Natural killer cell (primary cell): ENCODE measurements at regions not wholly inside any gene's neighbourhood (a gene's known extent, or its start where the extent isn't known, plus 50 kb on each side); places are given as distances from the start of the nearest gene placed in this dataset.

Experiments used
- ATAC-seq, 3 donors: fragments of 150-1000 bp in 2 of 3; fragments of 200-7000 bp in 1 of 3; cut with Tn5 transposase; 1 replicate in 1 of 3; 2 replicates in 2 of 3; pipeline ENCODE4 v1.10.0; 2021; ENCODE audit warnings: mild to moderate bottlenecking in 2 of 3, moderate library complexity in 2 of 3
- DNase-seq, 2 donors: peaks; one replicate each; pipeline versions ENCODE4 v3.0.0 to v3.0.0-alpha.2; 2013 to 2021; ENCODE audit warnings: mixed read lengths in 1 of 2
- H3K27ac ChIP-seq: one replicate; pipeline ENCODE4 v1.5.1; 2013; ENCODE audit warnings: mild to moderate bottlenecking, low read length
- H3K27me3 ChIP-seq: one replicate; pipeline ENCODE4 v1.6.1; 2013; ENCODE audit warnings: low read length; ENCODE audit not compliant: control insufficient read depth, insufficient read depth
- H3K36me3 ChIP-seq: one replicate; pipeline ENCODE4 v1.6.1; 2013; ENCODE audit warnings: low read length; ENCODE audit not compliant: control insufficient read depth, insufficient read depth
- H3K4me1 ChIP-seq: one replicate; pipeline ENCODE4 v1.6.1; 2013; ENCODE audit warnings: low read length; ENCODE audit not compliant: control insufficient read depth, insufficient read depth
- H3K4me3 ChIP-seq: one replicate; pipeline ENCODE4 v1.5.1; 2013; ENCODE audit warnings: low read length
- H3K9me3 ChIP-seq: one replicate; pipeline ENCODE4 v1.6.1; 2013; ENCODE audit warnings: low read length; ENCODE audit not compliant: control insufficient read depth, insufficient read depth
- H3K27ac Mint-ChIP-seq, 2 donors: one replicate each; pipeline ENCODE4 v1.8.0; 2022; ENCODE audit warnings: mild to moderate bottlenecking in 2 of 2, mixed read lengths in 2 of 2, moderate library complexity in 1 of 2
- H3K27me3 Mint-ChIP-seq, 2 donors: one replicate each; pipeline ENCODE4 v1.8.0; 2022; ENCODE audit warnings: low read depth in 2 of 2, mixed read lengths in 2 of 2
- H3K36me3 Mint-ChIP-seq: one replicate; pipeline ENCODE4 v1.8.0; 2022; ENCODE audit warnings: mixed read lengths
- H3K4me1 Mint-ChIP-seq, 2 donors: one replicate each; pipeline ENCODE4 v1.8.0; 2022; ENCODE audit warnings: mixed read lengths in 2 of 2
- H3K4me3 Mint-ChIP-seq: one replicate; pipeline ENCODE4 v1.8.0; 2022; ENCODE audit warnings: mild to moderate bottlenecking, moderate library complexity, mixed read lengths
- H3K9me3 Mint-ChIP-seq, 2 donors: one replicate each; pipeline ENCODE4 v1.8.0; 2022; ENCODE audit warnings: mixed read lengths in 2 of 2
- WGBS: methylation state at CpG from one replicate; pipeline ENCODE4 v1.1.7; 2013; ENCODE audit warnings: missing lambda C conversion rate; ENCODE audit not compliant: insufficient coverage; 5-methylcytosine and 5-hydroxymethylcytosine counted together
- intact Hi-C: fragments of 100-400 bp; cut with micrococcal nuclease; formaldehyde crosslinking; loops from one replicate; pipeline ENCODE4 v1.14.2; 2022
- TF ChIP-seq, protein P1 (sequence below): fragments of 200-600 bp; IDR thresholded peaks from one replicate; pipeline ENCODE4 v1.8.0; 2022; ENCODE audit warnings: antibody characterized with exemption

DNA sequence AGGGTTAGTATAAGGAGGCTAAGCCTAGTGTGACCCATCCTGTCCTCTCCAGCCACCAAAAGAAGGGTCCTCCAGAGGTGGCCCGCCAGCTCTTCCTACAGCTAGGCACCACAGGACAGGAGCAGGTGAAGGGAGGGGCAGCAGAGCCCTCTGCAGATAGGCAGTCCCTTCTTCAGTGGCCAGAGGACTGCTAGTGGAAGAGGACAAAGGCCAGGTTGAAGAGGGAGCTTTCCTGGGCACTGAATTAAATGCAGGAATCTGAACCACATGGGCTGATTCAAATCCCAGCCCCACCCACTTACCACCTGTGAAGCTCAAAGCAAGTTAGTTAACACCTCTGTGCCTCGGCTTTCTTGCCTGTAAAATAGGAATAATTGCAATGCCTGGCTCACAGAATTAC, 409.5 kb downstream of the NXPE2 start:
- Mint-ChIP-seq H3K27ac (no peak overlapping the region), H3K27me3 (peaks cover 0 to 7% of the 10 kb centered on the region in 2 donors), H3K4me3 (no peak overlapping the region), H3K4me1 (no peaks in the 10 kb centered on the region), H3K9me3 (peaks cover 0 to 2% of the 10 kb centered on the region in 2 donors), H3K36me3 (no peaks in the 10 kb centered on the region)
- Histone ChIP-seq H3K36me3 (no peaks in the 10 kb centered on the region), H3K4me3 (no peak overlapping the region), H3K4me1 (no peaks in the 10 kb centered on the region), H3K27ac (no peak overlapping the region), H3K9me3 (no peaks in the 10 kb centered on the region), H3K27me3 (no peaks in the 10 kb centered on the region)
- no peak for DNase-seq
- intact Hi-C loops: no loop called here
- ATAC-seq: no peak
- TF ChIP-seq, protein P1, sequence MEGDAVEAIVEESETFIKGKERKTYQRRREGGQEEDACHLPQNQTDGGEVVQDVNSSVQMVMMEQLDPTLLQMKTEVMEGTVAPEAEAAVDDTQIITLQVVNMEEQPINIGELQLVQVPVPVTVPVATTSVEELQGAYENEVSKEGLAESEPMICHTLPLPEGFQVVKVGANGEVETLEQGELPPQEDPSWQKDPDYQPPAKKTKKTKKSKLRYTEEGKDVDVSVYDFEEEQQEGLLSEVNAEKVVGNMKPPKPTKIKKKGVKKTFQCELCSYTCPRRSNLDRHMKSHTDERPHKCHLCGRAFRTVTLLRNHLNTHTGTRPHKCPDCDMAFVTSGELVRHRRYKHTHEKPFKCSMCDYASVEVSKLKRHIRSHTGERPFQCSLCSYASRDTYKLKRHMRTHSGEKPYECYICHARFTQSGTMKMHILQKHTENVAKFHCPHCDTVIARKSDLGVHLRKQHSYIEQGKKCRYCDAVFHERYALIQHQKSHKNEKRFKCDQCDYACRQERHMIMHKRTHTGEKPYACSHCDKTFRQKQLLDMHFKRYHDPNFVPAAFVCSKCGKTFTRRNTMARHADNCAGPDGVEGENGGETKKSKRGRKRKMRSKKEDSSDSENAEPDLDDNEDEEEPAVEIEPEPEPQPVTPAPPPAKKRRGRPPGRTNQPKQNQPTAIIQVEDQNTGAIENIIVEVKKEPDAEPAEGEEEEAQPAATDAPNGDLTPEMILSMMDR: no peak
- WGBS: 81% methylated on average over 2 of the region's 2 CpGs

DNA sequence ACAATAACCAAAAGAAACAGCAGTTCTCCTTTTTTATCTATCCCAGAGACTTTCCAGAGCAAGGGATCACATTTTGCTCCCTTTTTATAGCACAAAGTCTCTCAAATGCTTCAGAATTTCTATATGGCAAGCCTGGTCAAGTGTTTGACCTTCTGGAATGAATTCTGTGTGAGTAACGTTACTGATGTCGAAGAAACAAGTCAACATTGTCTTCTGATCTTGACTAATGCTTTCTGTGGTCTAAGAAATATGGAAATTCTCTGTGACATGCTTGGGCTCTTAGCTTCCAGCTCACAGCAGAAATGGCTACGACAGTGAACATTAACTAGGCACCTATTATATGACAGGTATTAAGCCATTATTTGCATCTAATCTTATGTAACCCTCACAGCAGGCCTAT, 411.7 kb downstream of the CADM1 start:
- Mint-ChIP-seq H3K27ac (no peak overlapping the region), H3K4me3 (no peak overlapping the region), H3K36me3 (no peaks in the 10 kb centered on the region), H3K4me1 (no peaks in the 10 kb centered on the region), H3K9me3 (peaks cover 0 to 2% of the 10 kb centered on the region in 2 donors), H3K27me3 (peaks cover 10 to 15% of the 10 kb centered on the region in 2 donors)
- H3K27me3 ChIP-seq: no peaks in the 10 kb centered on the region
- H3K4me1 ChIP-seq: no peaks in the 10 kb centered on the region
- intact Hi-C loops: no loop called here
- no peaks in the 10 kb centered on the region for H3K36me3 ChIP-seq
- 70% methylated on average over 3 of the region's 3 CpGs for WGBS
- H3K4me3 ChIP-seq: no peak overlapping the region
- ATAC-seq (no peak), DNase-seq (no peak)
- TF ChIP-seq, protein P1: no peak
- no peaks in the 10 kb centered on the region for H3K9me3 ChIP-seq
- no peak overlapping the region for H3K27ac ChIP-seq

DNA sequence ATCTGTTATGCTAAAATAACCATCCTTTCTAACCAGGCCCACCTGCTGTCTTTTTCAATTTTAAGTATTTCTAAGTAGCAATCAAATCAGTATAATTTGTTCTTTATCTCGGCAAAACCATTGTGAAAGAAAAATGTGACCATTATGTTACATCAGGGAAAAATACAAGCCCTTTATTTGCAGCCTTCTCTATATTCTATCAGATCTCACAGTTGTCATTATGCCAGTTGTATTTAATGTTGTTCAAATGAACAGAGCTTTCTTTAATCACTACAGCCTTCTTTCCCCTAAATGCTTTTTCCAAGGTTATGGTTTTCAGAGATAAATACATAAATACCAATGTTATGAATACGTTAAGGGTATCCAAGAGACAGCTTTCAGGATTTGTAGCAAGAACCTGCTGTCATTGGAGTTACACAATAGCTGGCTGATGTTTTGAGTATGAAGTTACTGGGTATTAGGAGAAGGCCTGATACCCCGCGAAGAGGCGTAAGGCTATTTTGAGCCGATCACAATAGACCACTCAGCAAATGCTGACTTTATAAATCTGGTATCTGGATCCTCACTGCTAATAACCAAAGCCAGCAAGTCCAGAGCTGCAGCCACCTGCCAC, 406.3 kb downstream of the CADM1 start:
- TF ChIP-seq, protein P1: no peak
- Histone ChIP-seq H3K27me3 (no peaks in the 10 kb centered on the region), H3K4me1 (no peaks in the 10 kb centered on the region), H3K9me3 (no peaks in the 10 kb centered on the region), H3K27ac (no peak overlapping the region), H3K4me3 (no peak overlapping the region), H3K36me3 (no peaks in the 10 kb centered on the region)
- peaks cover 4 to 16% of the 10 kb centered on the region in 2 donors for H3K27me3 Mint-ChIP-seq
- no peaks in the 10 kb centered on the region for H3K4me1 Mint-ChIP-seq
- no peak overlapping the region for H3K27ac Mint-ChIP-seq
- no peak for ATAC-seq
- no peaks in the 10 kb centered on the region for H3K36me3 Mint-ChIP-seq
- intact Hi-C loops: no loop called here
- H3K9me3 Mint-ChIP-seq: no peaks in the 10 kb centered on the region
- no peak overlapping the region for H3K4me3 Mint-ChIP-seq
- WGBS: 89% methylated on average over 5 of the region's 6 CpGs
- DNase-seq: no peak

DNA sequence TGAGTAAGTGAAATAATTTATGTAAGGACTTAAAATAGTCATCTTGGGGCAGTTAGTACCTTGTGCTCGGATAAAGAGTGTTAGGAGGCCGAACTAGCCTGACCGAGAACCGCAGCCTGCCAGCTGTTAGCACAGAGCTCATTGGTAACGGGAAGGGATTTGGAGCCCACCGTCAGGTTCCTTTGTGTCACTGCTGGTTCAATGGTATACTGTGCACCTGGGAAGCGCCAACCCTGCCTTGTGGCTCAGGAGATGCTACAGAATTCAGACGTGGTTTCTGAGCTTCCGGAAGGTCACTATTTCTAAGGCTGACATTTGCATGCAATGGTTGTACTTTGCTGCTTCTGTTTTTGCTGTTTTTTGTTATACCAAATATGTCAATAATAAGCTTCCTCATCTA, 403.5 kb downstream of the CADM1 start:
- Mint-ChIP-seq H3K4me1 (no peaks in the 10 kb centered on the region), H3K36me3 (no peaks in the 10 kb centered on the region), H3K4me3 (no peak overlapping the region), H3K27me3 (peaks cover 0 to 7% of the 10 kb centered on the region in 2 donors), H3K27ac (no peak overlapping the region), H3K9me3 (no peaks in the 10 kb centered on the region)
- H3K27ac ChIP-seq: no peak overlapping the region
- TF ChIP-seq, protein P1: no peak
- no peaks in the 10 kb centered on the region for H3K27me3 ChIP-seq
- intact Hi-C loops: no loop called here
- WGBS: 86% methylated on average over 9 of the region's 9 CpGs
- no peak overlapping the region for H3K4me3 ChIP-seq
- H3K36me3 ChIP-seq: no peaks in the 10 kb centered on the region
- no peak for DNase-seq
- H3K9me3 ChIP-seq: no peaks in the 10 kb centered on the region
- H3K4me1 ChIP-seq: no peaks in the 10 kb centered on the region
- no peak for ATAC-seq
